ENCODE measurements at regions not wholly inside any gene's neighbourhood (a gene's known extent, or its start where the extent isn't known, plus 50 kb on each side); places are given as distances from the start of the nearest gene placed in this dataset.

DNA sequence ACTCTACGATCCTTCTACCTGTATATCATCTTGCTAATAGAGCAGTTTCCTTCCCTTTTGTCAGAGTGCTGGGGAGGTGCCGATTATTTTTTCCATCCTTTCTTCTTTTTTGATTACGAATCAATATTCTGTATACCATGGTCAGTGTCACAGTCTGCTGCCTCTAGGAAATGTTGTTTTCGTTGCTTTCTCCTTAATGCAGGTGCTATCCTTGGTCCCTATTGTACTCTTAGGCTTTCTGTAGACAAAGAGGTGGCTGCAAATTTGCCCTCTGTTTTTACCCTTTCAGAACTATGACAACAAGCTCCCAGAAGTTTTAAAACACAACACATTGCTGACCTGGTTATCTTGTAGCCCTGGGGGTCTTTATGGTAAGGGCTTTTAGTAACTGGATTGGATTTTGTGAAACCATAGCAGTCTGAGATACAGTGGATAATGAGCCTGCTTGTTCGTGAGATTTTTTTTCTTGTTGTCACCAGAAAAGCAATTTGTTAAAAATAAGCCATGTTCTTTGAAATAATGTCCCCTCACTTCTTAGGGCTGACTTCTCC, 430.3 kb upstream of the TPM1 start:
- no peak for DNase-seq (ENCODE audit: low read depth)
- TF ChIP-seq, protein P1, sequence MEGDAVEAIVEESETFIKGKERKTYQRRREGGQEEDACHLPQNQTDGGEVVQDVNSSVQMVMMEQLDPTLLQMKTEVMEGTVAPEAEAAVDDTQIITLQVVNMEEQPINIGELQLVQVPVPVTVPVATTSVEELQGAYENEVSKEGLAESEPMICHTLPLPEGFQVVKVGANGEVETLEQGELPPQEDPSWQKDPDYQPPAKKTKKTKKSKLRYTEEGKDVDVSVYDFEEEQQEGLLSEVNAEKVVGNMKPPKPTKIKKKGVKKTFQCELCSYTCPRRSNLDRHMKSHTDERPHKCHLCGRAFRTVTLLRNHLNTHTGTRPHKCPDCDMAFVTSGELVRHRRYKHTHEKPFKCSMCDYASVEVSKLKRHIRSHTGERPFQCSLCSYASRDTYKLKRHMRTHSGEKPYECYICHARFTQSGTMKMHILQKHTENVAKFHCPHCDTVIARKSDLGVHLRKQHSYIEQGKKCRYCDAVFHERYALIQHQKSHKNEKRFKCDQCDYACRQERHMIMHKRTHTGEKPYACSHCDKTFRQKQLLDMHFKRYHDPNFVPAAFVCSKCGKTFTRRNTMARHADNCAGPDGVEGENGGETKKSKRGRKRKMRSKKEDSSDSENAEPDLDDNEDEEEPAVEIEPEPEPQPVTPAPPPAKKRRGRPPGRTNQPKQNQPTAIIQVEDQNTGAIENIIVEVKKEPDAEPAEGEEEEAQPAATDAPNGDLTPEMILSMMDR (conservative IDR thresholded peaks at IDR 0.05; ENCODE audit: low read depth, low read length): no peak
- no peak overlapping the region for H3K4me3 ChIP-seq (ENCODE audit: low read depth, low read length)

- TF ChIP-seq, protein P1 (conservative IDR thresholded peaks at IDR 0.05; ENCODE audit: low read depth, low read length): no peak
- no peak overlapping the region for H3K4me3 ChIP-seq (ENCODE audit: low read depth, low read length)
- DNase-seq (ENCODE audit: low read depth): no peak
Measured at GRCh38 chr15:62612771-62613170, 429.8 kb upstream of the TPM1 start.

DNA sequence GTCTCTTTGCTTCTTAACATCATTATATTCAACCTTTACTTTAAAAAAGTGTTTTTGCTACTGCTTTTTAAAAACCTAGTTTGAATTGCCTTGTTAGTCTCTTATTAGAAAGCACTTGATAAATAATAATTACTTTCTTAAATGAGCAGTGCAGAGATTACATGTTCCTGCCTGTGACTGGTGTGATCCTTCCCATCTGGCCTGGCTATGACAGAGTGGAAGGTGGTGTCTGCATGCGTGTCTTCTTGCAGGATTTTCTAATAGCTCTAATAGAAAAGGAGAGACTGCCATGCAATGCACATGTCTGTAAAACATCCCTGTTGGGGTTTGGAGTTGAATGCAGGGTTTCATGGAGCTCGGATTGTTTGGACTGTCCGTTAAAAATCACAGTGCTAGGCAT, 425.8 kb upstream of the TPM1 start:
- TF ChIP-seq, protein P1 (conservative IDR thresholded peaks at IDR 0.05; ENCODE audit: low read depth, low read length): no peak
- no peak overlapping the region for H3K4me3 ChIP-seq (ENCODE audit: low read depth, low read length)
- no peak for DNase-seq (ENCODE audit: low read depth)

- no peak overlapping the region for H3K4me3 ChIP-seq (ENCODE audit: low read depth, low read length)
- DNase-seq (ENCODE audit: low read depth): no peak
- TF ChIP-seq, protein P1 (conservative IDR thresholded peaks at IDR 0.05; ENCODE audit: low read depth, low read length): no peak
Measured at GRCh38 chr15:62617741-62618140, 424.8 kb upstream of the TPM1 start.

DNA sequence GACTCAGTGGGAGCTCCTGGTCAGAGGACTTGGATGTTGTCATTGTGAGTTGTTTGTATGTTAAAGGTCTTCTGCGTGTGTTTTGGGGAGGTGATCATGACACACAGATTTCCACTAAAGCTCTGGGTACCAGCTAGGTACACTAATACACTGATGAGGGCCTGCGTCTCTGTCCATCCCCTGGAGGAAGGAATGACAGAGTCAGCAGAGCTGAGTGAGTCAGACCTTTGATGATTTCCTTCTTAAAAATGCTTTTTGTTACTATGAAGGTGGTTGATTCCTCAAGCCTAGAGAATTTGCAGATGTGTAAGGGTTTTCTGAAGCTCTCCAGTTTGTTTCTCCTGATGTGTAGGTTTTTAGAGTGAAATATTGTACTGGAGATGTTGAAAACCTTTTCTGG, 424.1 kb upstream of the TPM1 start:
- no peak for DNase-seq (ENCODE audit: low read depth)
- H3K4me3 ChIP-seq (ENCODE audit: low read depth, low read length): no peak overlapping the region

DNA sequence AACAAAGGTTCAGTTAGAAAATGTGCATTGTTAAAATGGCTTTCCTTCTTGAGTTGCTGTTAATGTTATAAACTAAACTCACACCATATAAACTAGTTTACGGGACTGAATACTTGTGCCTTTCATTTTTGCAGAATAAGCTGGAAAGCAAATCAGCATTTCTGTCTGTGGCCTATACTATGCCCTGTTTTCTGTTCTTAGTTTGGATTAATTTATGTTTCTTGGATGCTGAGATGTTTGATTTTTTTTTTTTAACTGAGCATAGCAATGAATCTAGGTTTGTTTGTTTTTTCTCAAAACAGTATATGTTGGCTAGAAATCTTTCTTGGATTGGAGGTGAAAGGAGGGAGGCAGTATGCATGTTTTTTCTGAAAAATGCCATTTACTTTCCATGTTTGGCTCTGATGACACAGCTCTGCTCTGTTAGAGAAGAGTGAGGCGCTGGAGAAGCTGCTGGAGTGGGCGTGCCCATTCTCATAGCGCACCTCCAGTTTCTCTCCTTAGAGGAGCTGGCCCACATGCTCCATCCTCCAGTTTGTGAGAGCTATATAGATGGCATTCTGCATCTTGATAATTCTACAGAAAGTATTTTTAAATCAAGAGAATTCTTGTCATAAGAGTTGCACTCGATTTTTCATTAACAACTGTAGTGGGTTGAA, 423.6 kb upstream of the TPM1 start:
- no peak overlapping the region for H3K4me3 ChIP-seq (ENCODE audit: low read depth, low read length)

More for the DNA sequence above, 424.1 kb upstream of the TPM1 start:
- TF ChIP-seq, protein P1 (conservative IDR thresholded peaks at IDR 0.05; ENCODE audit: low read depth, low read length): peak; percentile 59

More for the DNA sequence above, 423.6 kb upstream of the TPM1 start:
- no peak for DNase-seq (ENCODE audit: low read depth)
- TF ChIP-seq, protein P1 (conservative IDR thresholded peaks at IDR 0.05; ENCODE audit: low read depth, low read length): no peak

Data from epithelial cell of proximal tubule (primary cell).